ENCODE measurements at regions not wholly inside any gene's neighbourhood (a gene's known extent, or its start where the extent isn't known, plus 50 kb on each side); places are given as distances from the start of the nearest gene placed in this dataset.

DNA sequence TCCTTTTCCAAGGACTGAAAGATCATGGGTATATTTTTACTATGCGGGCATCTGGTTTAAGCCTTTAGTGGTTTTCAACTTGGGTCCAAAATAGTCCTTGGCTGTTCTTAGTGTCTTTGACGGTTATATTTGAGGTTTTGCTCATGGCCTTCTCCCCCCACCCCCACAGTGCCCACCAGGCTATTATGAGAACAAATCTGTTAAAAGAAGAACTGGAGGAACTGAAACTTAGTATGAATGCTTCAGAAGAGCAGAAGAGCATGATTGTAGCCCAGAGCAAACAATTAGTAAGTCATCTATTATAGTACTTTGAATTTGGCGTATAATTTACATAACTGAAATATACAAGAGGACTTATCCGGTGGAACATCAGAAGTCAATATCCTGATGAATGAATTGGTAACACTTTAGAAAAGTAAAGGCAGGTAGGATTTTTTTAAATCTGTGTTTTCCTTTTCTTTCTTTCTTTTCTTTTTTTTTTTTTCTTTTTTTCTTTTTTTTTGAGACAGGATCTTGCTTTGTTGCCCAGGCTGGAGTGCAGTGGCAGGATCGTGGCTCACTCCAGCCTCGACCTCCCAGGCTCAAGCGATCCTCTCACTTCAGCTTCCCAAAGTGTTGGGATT, 71.8 kb upstream of the BCAT1 start:
- Histone ChIP-seq H3K4me2 (ENCODE audit: insufficient read depth, low read length) (no peak overlapping the region), H3K27ac (ENCODE audit: low read length) (no peak overlapping the region), H3K9me3 (ENCODE audit: insufficient read depth, low read length, severe bottlenecking) (peaks cover 6% of the 10 kb centered on the region), H4K20me1 (ENCODE audit: insufficient read depth, low read length) (no peaks in the 10 kb centered on the region), H3K4me3 (ENCODE audit: low read depth in 1 of 2, low read length in 2 of 2) (no peak overlapping the region), H3K79me2 (ENCODE audit: insufficient read depth, low read length) (no peaks in the 10 kb centered on the region), H3K4me1 (ENCODE audit: insufficient read depth, low read length) (no peaks in the 10 kb centered on the region), H3K9ac (ENCODE audit: low read depth, low read length) (no peak overlapping the region), H3K27me3 (ENCODE audit: insufficient read depth, low read length, poor library complexity) (no peaks in the 10 kb centered on the region), H3K36me3 (ENCODE audit: insufficient read depth, low read length) (no peaks in the 10 kb centered on the region), H2AFZ (ENCODE audit: low read depth, low read length) (no peak overlapping the region)
- DNase-seq, result no peak
- ATAC-seq (ENCODE audit: insufficient read depth, low read depth), result no peak
- TF ChIP-seq CTCF (IDR thresholded peaks at IDR 0.05; ENCODE audit: borderline replicate concordance, extremely low read depth, low read length, poor library complexity, severe bottlenecking) (no peak), EZH2 (IDR thresholded peaks at IDR 0.05; ENCODE audit: borderline replicate concordance, low read depth, low read length, severe bottlenecking) (no peak)

DNA sequence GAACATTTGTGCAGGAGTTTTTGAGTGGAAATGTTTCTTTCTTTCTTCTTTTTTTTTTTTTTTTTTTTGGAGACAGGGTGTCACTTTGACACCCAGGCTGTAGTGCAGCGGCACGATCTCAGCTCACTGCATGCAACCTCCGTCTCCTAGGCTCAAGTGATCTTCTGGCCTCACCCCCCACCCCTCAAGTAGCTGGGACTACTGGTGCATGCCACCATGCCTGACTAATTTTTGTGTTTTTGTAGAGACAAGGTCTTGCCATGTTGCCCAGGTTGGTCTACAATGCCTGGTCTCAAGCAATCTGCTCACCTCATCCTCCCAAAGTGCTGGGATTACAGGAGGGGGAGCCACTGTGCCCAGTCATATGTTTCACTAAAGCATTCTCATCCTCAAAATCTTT, 69.2 kb upstream of the BCAT1 start:
- Histone ChIP-seq H3K9ac (ENCODE audit: low read depth, low read length) (no peak overlapping the region), H3K4me1 (ENCODE audit: insufficient read depth, low read length) (no peaks in the 10 kb centered on the region), H2AFZ (ENCODE audit: low read depth, low read length) (no peak overlapping the region), H3K27ac (ENCODE audit: low read length) (no peak overlapping the region), H4K20me1 (ENCODE audit: insufficient read depth, low read length) (no peaks in the 10 kb centered on the region), H3K9me3 (ENCODE audit: insufficient read depth, low read length, severe bottlenecking) (peaks cover 6% of the 10 kb centered on the region), H3K36me3 (ENCODE audit: insufficient read depth, low read length) (no peaks in the 10 kb centered on the region), H3K4me3 (ENCODE audit: low read depth in 1 of 2, low read length in 2 of 2) (no peak overlapping the region), H3K27me3 (ENCODE audit: insufficient read depth, low read length, poor library complexity) (no peaks in the 10 kb centered on the region), H3K4me2 (ENCODE audit: insufficient read depth, low read length) (no peak overlapping the region), H3K79me2 (ENCODE audit: insufficient read depth, low read length) (no peaks in the 10 kb centered on the region)
- no peak for ATAC-seq (ENCODE audit: insufficient read depth, low read depth)
- no peak for DNase-seq
- no peak for TF ChIP-seq EZH2 (IDR thresholded peaks at IDR 0.05; ENCODE audit: borderline replicate concordance, low read depth, low read length, severe bottlenecking)
- no peak for TF ChIP-seq CTCF (IDR thresholded peaks at IDR 0.05; ENCODE audit: borderline replicate concordance, extremely low read depth, low read length, poor library complexity, severe bottlenecking)

- Histone ChIP-seq H2AFZ (ENCODE audit: low read depth, low read length) (no peak overlapping the region), H3K9ac (ENCODE audit: low read depth, low read length) (no peak overlapping the region), H3K4me1 (ENCODE audit: insufficient read depth, low read length) (no peaks in the 10 kb centered on the region), H3K36me3 (ENCODE audit: insufficient read depth, low read length) (no peaks in the 10 kb centered on the region), H3K4me2 (ENCODE audit: insufficient read depth, low read length) (no peak overlapping the region), H3K9me3 (ENCODE audit: insufficient read depth, low read length, severe bottlenecking) (peaks cover 6% of the 10 kb centered on the region), H3K79me2 (ENCODE audit: insufficient read depth, low read length) (no peaks in the 10 kb centered on the region), H3K4me3 (ENCODE audit: low read depth in 1 of 2, low read length in 2 of 2) (no peak overlapping the region), H4K20me1 (ENCODE audit: insufficient read depth, low read length) (no peaks in the 10 kb centered on the region), H3K27ac (ENCODE audit: low read length) (no peak overlapping the region), H3K27me3 (ENCODE audit: insufficient read depth, low read length, poor library complexity) (no peaks in the 10 kb centered on the region)
- ATAC-seq (ENCODE audit: insufficient read depth, low read depth) (no peak), DNase-seq (no peak)
- TF ChIP-seq CTCF (IDR thresholded peaks at IDR 0.05; ENCODE audit: borderline replicate concordance, extremely low read depth, low read length, poor library complexity, severe bottlenecking) (no peak), EZH2 (IDR thresholded peaks at IDR 0.05; ENCODE audit: borderline replicate concordance, low read depth, low read length, severe bottlenecking) (no peak)
These were observed 68.4 kb upstream of the BCAT1 start for GRCh38 chr12:25017336-25017735.
